T1000 (cell line): ENCODE measurements at regions not wholly inside any gene's neighbourhood (a gene's known extent, or its start where the extent isn't known, plus 50 kb on each side); places are given as distances from the start of the nearest gene placed in this dataset.
A peak's percentile ranks its signal among the peaks of the same experiment; 100 is the strongest.
"Not testable (repeated sequence)": the region's sequence is repeated elsewhere in the genome, so short reads cannot be mapped to it uniquely, and the experiment has no call there.

ENCODE experiments used
- DNase-seq: peaks from one replicate; lab custom pipeline; 2025; ENCODE audit warnings: mixed read lengths; lab: John Stamatoyannopoulos, UW

DNA sequence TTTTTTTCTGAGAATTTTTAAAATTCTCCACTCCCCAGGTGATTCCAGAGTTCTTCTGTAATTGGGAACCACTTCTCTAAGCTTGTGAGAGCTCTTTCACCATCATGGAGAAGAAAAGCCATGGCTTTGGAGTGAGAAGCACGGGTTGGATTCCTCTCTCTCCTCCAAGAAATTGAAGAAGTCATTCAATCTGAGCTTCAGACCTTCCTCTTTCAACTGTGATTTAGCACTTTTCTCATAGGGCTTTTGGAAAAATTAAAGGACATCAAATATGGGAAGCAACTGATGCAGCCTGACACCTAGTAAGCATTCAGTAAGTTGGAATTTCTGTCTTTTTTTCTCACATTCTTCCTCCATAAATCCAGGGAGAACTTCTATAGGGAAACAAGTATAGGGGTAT is 580.4 kb upstream of the KLF4 start:
- DNase-seq: no peak

DNA sequence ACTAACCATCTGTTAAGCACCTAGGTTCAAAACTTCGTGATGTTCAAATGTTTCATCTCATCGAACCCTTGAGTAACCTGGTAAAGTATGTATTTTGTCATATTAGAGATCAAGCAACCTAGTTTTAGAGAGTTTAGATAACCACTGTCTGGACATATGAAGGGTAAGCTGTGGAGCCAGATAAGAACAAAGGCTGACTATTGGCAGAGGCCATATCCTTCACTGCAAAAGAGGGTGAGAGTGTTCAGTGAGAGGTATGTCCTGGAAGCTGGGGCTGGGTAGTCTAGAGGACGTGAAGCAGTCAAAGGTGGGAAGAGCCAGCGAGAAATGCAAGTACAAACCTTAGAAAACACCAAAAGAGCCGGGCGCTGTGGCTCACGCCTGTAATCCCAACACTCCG is 573.1 kb upstream of the KLF4 start:
- DNase-seq: no peak

DNA sequence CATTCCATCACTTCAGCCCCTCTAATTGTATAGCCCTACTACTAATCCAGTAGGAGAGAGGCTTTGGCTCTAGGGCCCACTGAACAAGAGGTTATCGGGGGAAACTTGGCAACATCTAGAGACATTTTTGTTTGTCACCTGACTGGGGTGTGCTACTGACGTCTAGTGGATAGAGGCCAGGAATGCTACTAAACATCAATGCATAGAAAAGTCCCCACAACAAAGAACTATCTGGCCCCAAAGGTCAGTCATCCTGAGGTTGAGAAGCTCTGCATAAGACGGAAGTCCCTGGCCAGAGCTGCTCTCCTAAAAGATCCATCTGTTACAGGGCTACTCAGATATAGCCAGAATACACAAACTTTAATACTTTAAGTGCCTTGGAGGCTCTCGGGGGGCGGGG is 570.6 kb upstream of the KLF4 start:
- DNase-seq: no peak

DNA sequence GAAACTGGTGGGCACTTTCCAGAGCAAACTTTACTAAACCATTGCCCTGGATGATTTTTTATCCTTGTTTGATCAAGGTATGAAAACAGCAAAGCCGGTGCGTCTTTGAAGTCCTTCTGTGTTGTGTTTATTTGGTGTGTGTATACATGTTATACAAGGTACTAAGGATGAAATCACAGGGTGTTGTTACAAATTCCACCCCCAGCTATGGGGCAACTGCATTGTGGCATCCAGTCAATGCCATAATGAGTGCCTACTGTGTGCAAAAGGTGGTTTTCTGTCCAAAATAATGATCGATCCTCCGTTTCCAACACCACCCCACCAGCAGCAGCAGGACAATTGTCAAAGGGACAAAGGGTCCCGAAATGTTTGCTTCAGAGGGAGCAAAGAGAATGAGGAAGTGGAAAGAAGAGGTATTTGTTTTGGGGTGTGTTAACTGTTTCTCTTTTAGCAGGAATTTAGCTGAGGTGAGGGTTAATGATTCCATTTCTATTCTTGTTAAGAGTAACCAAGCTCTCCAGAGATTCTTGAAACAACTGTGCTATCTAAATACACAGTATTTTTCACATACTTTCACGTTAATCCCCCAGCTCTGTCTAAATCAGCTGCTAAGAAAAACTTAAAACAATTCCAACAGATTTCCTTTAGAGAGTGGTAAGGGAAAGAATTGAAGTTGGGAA is 568.7 kb upstream of the KLF4 start:
- no peak for DNase-seq

DNA sequence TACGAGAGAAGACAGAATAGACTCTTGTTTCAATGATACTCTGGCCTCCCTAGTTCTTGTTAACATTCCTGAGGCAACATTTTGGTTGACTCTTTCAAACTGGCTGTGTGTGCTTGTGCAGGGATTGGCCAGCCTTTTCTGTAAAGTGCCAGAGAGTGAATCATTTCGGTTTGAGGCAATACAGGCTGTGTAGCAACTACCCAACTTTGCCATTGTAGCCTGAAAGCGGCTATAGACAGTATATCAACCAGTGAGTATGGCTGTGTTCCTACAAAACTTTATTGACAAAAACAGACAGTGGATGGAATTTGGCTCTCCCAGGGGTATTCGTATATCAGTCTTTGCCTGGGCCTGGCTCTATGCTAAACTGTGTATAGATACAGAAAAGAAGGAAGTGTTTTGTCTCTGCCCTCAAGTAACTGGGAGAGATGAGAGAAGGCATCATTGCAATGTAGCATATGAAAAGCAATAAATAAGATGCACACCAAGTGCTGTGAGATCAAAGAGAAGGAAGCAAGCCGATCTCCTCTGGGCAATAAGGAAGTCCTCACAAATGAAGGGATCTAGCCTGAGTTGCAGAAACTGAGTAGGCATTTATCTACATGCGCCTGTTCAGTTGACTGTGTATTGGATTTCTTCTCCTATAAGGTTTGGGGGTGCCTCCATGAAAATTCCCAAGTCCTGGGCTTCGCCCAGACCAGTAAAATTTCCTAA is 568.0 kb upstream of the KLF4 start:
- peak; percentile 39 for DNase-seq

DNA sequence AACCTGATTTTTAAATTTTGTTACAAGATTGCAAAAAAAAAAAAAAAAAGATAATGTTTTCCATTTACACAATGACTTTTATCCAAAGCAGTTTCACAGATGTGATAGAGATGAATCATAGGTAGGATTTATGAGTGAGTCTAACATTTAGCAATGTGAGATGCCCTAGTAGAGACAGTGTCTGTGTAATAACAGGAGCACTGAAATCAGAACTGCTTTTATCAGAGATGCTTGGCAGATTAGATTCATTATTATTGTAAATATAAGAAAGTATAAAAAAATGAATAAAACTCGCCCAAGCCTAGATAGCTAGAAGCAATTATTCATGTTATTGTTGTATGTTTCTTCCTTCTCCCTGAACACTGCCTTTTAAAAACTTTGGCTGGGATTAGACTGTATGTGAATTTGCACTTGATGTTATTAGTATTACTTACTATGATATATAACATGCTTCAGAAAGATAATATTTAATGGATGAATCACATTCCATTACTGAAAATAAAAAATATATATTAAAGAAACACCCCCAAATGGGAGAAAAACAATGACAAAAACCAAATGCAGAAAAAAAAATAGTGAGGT is 567.3 kb upstream of the KLF4 start:
- DNase-seq: no peak

DNA sequence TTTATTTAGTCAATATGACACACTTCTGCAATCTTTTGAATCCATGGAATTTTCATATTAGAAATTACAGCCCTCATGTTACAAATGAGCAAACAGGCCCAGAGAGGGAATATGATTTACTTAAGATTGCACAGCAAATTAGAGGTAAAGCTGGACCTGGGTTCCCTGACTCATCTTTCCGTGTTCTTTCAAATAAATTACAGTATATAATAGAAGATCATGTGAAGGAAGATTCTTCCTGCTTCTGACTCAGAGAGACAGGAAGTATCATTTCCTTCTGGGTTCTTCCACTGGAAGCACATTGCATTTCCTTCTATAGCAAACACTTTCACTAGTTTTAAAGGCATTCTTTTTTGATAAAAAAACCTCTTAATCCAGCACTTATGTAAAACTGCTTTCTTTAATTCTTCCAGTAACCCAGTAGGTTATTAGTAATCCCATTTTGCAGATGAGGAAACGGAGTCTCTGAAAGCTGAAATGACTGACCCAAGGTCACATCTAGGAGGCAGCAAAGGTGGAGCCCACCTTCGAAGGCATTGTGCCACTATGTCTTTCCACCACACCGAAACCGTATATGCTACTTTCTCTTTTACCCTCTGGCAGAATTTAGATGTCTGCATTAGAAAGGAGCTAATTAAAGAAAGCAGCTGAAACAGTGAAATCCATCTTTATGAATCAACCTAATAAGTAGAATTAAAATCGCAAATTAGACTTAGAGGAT is 566.7 kb upstream of the KLF4 start:
- DNase-seq: no peak

DNA sequence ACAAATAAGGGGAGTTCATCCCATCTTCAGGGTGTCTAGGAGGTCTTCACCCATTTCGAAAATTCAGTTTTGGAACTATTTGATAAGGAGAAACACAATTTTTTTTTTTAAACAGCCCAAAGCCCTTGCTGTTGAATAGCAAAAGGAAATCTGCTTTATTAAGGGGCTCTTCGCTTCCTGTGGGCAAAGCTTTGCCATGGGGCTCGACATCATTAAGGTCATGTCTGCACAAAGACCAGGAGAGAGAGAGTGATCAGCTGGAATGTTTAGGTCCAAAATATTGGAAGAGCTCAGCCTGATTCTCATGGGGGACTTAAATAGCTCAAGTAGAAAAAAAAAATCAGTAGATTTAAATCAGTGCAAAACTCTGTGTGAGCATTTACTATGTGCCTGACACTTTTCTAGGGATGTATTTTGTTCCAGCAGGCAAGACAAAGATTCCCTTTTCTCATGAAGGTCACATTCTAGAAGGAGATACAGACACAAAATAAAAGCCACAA is 564.6 kb upstream of the KLF4 start:
- DNase-seq: no peak

DNA sequence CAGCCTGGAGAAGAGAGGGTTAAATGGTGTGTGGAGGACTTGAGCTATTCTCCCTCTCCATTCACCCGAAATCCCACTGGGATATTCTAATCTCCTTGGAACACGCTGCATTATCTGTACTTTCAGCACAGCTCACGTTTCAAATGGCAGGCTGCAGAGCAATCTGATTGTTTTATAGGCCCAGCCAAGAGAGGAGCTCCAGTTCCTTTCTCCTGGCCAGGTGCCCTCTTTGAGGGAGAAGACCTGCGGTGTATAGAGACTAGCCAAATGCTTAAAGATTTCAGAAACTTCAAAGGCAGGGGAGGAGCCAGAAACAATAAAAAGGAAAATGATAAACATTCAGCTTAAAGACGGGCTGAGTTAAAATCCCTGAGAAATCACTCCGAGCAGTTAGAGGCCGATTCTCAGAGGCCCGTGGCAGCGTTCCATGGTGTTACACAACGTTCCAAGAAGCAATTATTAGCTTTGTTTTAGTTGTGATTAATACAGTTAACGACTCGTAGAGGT is 564.0 kb upstream of the KLF4 start:
- DNase-seq: peak; percentile 50

DNA sequence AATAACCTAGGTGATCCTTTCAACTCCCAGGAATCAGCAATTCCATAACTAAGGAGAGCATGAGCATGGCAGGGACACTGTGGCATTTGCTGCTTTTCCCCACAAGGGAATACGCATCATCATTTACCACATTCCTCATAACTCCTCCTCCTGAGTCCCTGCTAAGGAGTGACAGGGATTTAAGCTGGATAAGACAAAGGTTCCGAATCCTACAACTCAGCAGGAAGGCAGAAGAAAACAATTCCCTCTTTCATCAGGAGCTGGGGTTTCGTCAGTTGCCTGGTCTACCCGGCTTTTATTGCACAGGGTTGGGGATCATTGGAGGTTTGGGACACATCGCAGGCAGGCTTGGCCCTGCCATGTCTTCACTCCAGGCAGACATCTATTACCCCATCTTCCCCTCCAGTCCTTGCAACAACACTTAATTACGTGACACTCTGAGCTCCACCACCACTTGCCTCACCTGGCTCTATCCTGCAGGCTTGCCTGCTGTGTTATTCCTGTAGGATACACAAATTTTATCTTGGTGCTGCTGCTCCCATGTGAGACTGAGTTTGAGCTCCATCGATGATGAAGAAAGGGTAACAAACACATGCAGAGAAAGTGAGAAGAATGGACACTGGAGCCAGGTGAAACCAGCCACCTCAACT is 563.0 kb upstream of the KLF4 start:
- no peak for DNase-seq

DNA sequence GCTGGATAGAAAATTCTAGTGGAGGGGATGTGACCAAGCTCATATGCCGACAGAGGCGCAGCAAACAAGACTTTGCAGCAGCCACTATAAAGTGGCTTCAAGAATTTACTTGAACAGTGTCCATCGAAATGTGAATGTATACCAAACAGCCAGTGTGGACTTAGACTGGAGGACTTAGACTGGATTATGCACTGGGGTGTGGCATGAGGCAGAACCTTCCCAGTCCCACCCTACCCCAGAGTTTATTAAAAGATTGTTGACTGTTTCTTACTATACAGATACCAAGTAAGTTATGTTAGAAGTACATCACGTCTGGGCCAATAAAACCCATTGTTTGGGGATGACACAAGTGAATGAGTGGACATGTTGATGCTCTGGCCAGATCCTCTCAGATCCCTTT is 561.3 kb upstream of the KLF4 start:
- DNase-seq: no peak

DNA sequence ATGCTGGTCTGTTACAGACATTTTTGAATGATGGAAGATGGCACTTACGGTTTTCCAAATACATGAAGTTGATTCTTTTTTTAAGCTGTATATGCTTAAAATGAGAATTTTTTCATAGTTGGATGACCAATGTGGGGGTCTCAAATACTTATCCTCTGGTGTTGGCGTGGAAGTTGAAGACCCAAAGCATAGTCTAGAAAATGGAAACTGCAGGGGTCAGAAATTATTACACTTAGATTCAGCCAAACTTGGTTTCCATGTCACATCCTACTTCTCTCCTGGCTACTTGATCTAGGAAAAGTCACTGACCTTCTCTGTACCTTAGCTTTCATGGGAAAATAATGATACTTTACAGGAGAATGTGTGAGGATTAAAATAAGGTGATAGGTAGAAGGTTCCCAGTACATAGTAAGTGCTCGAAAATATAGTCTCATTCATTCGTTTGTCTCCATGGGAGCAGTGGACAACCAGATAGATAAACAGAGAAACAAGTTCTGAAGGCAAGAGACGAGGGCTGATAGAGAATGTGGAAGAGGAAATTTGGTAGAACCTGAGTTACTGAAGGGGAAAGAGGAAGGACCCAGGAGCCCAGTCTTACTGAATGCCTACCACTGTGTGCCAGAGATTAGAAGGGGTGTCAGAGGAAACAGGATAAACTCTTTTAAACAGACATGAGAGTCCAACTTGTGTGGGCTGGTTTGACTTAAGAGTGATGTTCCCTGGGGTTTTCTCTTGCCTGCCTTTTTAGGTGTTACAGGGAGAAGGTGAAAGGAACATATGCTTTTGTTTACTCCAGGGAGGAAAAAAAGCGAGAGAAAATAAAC is 560.3 kb upstream of the KLF4 start:
- no peak for DNase-seq

DNA sequence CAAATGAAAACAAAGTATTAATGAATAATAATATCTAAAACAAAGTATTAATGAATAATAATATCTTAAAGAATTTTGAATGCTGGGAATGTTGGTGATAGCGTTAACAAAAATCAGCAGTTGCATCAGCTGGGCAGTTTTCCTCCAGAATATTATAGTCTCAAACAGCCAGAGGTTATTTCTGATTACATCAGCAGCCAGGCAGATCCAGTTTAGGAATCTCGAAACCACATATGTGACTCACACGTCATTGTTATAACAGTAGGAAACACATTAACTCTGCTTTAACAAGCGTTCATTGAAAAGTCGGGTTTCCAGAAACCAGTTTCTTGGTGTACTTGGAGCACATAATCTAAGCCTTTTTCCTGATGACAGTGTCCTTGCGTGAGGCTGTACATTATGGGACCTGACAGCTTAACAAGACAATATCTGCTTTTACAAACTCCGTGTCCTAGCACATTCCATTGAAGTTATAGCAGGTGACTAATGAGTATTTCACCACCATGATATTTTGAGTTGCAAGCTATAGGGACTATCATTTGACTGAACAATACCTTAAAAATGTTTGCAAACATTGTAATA is 559.5 kb upstream of the KLF4 start:
- no peak for DNase-seq

DNA sequence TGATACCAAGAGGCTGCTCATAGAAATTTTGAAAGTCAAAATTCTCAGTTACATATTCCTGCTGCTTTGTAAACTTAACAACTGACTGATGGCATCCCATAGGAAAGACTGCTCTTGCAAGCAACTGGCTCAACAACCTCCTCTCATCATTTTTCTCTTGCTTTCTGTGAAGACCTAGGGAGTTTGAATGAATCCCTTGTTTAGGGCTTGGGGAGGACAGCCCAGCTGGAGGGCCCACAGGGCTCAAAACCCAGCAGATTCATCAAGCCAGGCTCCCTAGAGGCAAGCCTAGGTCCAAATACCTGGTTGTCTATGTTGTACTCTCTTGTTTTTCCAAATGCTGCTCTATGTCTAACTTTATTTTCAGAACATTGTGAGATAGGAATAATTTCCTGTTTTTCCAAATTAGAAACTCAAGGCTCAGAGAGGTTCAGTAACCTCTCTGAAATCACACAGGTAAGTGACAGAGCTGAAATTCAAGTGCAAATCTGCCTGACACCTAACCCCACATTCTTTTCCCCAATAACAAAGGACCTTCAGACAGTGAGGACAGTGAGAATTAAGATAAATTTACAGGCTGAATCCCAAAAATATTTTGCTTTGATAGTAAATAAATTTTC is 558.9 kb upstream of the KLF4 start:
- DNase-seq: no peak

DNA sequence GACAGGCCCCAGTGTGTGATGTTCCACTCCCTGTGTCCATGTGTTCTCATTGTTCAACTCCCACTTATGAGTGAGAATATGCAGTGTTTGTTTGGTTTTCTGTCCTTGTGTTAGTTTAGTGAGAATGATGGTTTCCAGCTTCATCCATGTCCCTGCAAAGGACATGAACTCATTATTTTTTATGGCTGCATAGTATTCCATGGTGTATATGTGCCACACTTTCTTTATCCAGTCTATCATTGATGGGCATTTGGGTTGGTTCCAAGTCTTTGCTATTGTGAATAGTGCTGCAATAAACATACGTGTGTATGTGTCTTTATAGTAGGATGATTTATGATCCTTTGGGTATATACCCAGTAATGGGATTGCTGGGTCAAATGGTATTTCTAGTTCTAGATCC is 558.2 kb upstream of the KLF4 start:
- not testable (repeated sequence) for DNase-seq

DNA sequence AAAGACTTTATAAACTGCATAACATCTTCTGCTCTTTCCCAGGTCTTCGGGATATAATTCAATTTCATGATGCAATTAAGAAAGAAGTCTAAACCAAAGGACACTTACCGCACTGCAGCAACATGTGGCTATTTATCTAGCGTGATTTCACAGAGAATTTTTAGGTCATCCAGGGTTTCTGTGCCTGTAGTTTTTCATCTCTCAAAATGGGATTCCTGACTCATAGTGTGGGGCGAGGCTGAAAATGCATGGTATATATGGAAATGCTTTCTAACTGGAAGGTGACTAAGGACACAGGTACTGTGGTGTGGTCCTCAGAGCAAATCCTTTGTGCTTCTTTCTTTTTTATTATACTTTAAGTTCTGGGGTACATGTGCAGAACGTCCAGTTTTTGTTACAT is 557.7 kb upstream of the KLF4 start:
- no peak for DNase-seq

DNA sequence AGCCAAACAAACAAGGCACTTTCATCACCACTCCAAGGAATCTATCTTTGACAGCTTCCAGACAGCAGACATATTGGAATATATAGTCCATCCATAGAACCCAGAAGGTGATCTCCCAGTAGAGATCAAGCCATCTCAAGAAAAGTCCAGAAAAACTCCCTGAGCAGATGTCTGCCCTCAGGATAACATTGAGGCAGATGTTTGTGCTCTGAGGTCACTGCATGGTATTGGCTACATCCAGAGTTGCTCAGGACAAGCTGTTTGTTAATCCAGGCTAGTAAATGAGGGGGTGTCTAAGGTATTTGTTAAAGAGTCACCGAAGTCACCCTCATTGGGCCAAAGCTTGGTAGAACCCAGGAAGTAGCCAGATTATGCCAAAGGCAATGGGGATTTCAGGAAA is 556.3 kb upstream of the KLF4 start:
- DNase-seq: no peak

DNA sequence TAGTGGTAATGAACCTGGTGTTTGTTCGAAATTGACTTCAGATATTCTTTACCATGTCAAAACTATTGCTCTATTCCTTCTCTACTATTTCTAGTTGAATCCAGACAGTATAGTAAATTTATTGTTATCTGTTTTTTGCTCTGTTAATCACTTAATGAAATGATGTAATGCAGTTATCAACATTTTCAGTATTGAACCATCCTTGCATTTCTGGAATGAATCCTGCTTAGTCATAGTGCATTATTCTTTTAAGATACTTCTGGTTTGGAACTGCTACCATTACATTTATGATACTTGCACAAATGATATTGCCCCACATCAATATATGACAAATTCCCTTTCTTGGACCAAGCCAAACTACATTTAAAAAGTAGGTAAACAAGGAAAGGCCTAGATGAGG is 554.0 kb upstream of the KLF4 start:
- no peak for DNase-seq

DNA sequence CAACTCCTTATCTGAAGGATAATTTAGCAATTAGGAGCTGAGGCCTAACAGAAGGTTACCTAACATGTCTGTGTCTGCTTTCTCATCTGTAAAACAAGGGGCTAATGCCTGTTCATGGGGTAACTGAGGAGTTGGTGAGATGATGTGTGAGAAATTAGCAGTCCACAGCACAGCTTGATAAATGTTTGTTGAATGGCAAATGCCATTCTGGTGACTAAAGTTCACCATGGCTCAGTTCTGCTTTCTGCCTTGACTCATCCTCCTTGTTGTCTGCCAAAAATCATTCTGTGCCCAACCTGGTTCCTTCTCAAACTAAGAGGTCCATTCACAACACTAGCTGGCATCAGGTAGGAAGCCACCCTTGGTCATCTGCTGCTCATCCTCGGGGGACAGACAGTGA is 552.0 kb upstream of the KLF4 start:
- no peak for DNase-seq

DNA sequence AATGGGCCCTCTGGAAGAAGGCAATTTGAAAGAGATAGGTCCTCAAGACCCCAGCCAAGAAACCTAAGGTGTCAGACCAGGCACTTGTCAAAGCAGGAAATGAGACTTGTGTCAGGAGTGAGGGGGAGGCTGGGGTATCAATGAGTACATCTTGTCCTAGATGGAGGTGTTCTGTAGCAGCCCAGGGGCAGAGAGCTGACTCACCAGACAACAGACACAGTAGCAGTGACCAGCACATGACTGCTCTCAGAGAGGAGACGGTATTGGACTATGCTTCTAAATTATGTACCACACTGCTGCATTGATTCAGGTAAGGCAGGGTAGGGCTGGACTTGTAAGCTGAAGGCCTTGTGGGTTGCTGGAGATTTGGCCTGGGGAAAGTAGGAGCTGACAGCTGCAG is 551.2 kb upstream of the KLF4 start:
- DNase-seq: no peak
